K562 (cell line): ENCODE measurements at regions not wholly inside any gene's neighbourhood (a gene's known extent, or its start where the extent isn't known, plus 50 kb on each side); places are given as distances from the start of the nearest gene placed in this dataset.

Experiments
- ATAC-seq: fragments of 200-7000 bp; cut with Tn5 transposase; 3 replicates; pipeline ENCODE4 v1.9.1; 2020; ENCODE audit warnings: moderate library complexity
- BruUV-seq: library from RNA; stranded (reverse); fragments of 400-500 nt; replicated peaks from 2 replicates; lab custom pipeline; 2021; lab: Mats Ljungman, UMichigan
- CTCF ChIA-PET: fragments of 300-600 bp; formaldehyde crosslinking; extraction: SDS; loops from one replicate; lab custom pipeline; 2021; ENCODE audit warnings: low intra/inter-chr PET ratio; lab: Yijun Ruan, JAX
- POLR2A ChIA-PET: fragments of 300-600, 350-650 bp; sonication (Branson Sonifier 250); formaldehyde crosslinking; extraction: SDS; loops from one replicate; lab custom pipeline; 2021; ENCODE audit warnings: antibody characterized with exemption, inconsistent platforms; lab: Yijun Ruan, JAX
- DNase-seq, 4 experiments: peaks; one replicate each; pipeline versions ENCODE4 v3.0.0 to v3.0.0-alpha.2; 2011 to 2018; ENCODE audit warnings: low spot score in 3 of 4, mixed read lengths in 3 of 4; ENCODE audit errors: extremely low read depth in 1 of 4
- FAIRE-seq: peaks from 2 replicates; lab custom pipeline; 2011; peaks lifted over from hg19 to GRCh38; lab: Jason Lieb, UNC
- H2AFZ ChIP-seq: 2 replicates; pipeline ENCODE4 v1.6.0; 2011; ENCODE audit warnings: low read depth, low read length, control low read depth, inconsistent platforms
- H3K27ac ChIP-seq: fragments of 200-600 bp; 3 replicates; pipeline ENCODE4 v1.8.0; 2011; ENCODE audit warnings: low read depth, mild to moderate bottlenecking, control low read depth, inconsistent platforms, low read length, moderate library complexity, mixed read lengths; ENCODE audit errors: extremely low read depth
- H3K27me3 ChIP-seq, 2 experiments: fragments of 300-600 bp in 1 of 2; 2 replicates in 1 of 2; 3 replicates in 1 of 2; pipeline versions ENCODE4 v1.6.0 to v1.8.0; 2011; ENCODE audit warnings: inconsistent platforms in 2 of 2, low read length in 2 of 2, mild to moderate bottlenecking in 1 of 2, mixed read lengths in 1 of 2, moderate library complexity in 1 of 2; ENCODE audit not compliant: control insufficient read depth in 2 of 2, insufficient read depth in 2 of 2
- H3K36me3 ChIP-seq: fragments of 300-600 bp; 3 replicates; pipeline ENCODE4 v1.8.0; 2011; ENCODE audit warnings: mild to moderate bottlenecking, low read length, inconsistent platforms; ENCODE audit not compliant: control insufficient read depth, insufficient read depth
- H3K4me1 ChIP-seq, 2 experiments: fragments of 200-600 bp in 1 of 2; replicated peaks in 1 of 2; 2 replicates in 1 of 2; 3 replicates in 1 of 2; pipeline versions ENCODE4 v1.5.1 to v1.8.0; 2011; ENCODE audit warnings: inconsistent platforms in 2 of 2, low read length in 2 of 2, mild to moderate bottlenecking in 1 of 2, mixed read lengths in 1 of 2, moderate library complexity in 1 of 2; ENCODE audit not compliant: control insufficient read depth in 2 of 2, insufficient read depth in 2 of 2
- H3K4me2 ChIP-seq: 2 replicates; pipeline ENCODE4 v1.6.1; 2011; ENCODE audit warnings: low read length, control low read depth, inconsistent platforms, mixed read lengths; ENCODE audit not compliant: insufficient read depth
- H3K4me3 ChIP-seq: fragments of 200-600 bp; sonication (generic), shearing (Covaris generic); 2 replicates; pipeline ENCODE4 v1.5.1; 2016; ENCODE audit warnings: control low read depth, inconsistent platforms
- H3K79me2 ChIP-seq: fragments of 200-600 bp; 3 replicates; pipeline ENCODE4 v1.8.0; 2011; ENCODE audit warnings: low read length, inconsistent platforms; ENCODE audit not compliant: control insufficient read depth, insufficient read depth
- H3K9ac ChIP-seq, 2 experiments: 2 replicates each; pipeline versions ENCODE4 v1.6.0 to v1.6.1; 2011; ENCODE audit warnings: low read depth in 2 of 2, low read length in 2 of 2, control low read depth in 1 of 2, inconsistent platforms in 1 of 2, mild to moderate bottlenecking in 1 of 2, mixed read lengths in 1 of 2; ENCODE audit not compliant: insufficient read depth in 1 of 2
- H3K9me1 ChIP-seq: one replicate; pipeline ENCODE4 v1.6.0; 2011; ENCODE audit warnings: inconsistent platforms, mild to moderate bottlenecking, low read length, moderate library complexity; ENCODE audit not compliant: control insufficient read depth, insufficient read depth
- H3K9me3 ChIP-seq: replicated peaks from 2 replicates; pipeline ENCODE4 v1.5.1; 2011; ENCODE audit warnings: low read depth, low read length, inconsistent platforms; ENCODE audit not compliant: control insufficient read depth, insufficient read depth
- H4K20me1 ChIP-seq: replicated peaks from 2 replicates; pipeline ENCODE4 v1.6.1; 2011; ENCODE audit warnings: low read length, inconsistent platforms, mixed read lengths; ENCODE audit not compliant: control insufficient read depth, insufficient read depth
- HDAC8 ChIP-seq: fragments of 450-650 bp; IDR thresholded peaks from 2 replicates; pipeline ENCODE4 v1.6.1; 2016; ENCODE audit warnings: mild to moderate bottlenecking, missing genetic modification characterization, moderate library complexity, missing compliant biosample characterization
- ZNF263 ChIP-seq: sonication (generic); formaldehyde crosslinking; IDR thresholded peaks from 2 replicates; pipeline ENCODE4 v1.8.0; 2022; ENCODE audit warnings: mild to moderate bottlenecking, missing genetic modification reagents, borderline replicate concordance
- whole genome bisulfite sequencing: fragments of 100-300 bp; shearing (Covaris generic); methylation state at CpG from one replicate; pipeline ENCODE4 v1.1.6; 2016; ENCODE audit warnings: low coverage, mixed read lengths; ENCODE audit not compliant: insufficient coverage; ENCODE audit errors: missing lambda C conversion rate; 5-methylcytosine and 5-hydroxymethylcytosine counted together
- in situ Hi-C: fragments of 300-500 bp; cut with MboI; formaldehyde crosslinking; loops from 4 replicates; pipeline ENCODE4 v1.15.0; 2018; ENCODE audit warnings: inconsistent platforms, mixed read lengths
- intact Hi-C: fragments of 100-400 bp; cut with micrococcal nuclease; formaldehyde crosslinking; loops from 2 replicates; pipeline ENCODE4 v1.14.2; 2022
- TF ChIP-seq, protein P1 (sequence below), 2 experiments: fragments of 450-650 bp; IDR thresholded peaks; 2 replicates each; pipeline ENCODE4 v1.6.1; 2016
- TF ChIP-seq, protein P2 (sequence below): fragments of 450-650 bp; IDR thresholded peaks from 2 replicates; pipeline ENCODE4 v1.6.1; 2016; ENCODE audit warnings: borderline replicate concordance

DNA sequence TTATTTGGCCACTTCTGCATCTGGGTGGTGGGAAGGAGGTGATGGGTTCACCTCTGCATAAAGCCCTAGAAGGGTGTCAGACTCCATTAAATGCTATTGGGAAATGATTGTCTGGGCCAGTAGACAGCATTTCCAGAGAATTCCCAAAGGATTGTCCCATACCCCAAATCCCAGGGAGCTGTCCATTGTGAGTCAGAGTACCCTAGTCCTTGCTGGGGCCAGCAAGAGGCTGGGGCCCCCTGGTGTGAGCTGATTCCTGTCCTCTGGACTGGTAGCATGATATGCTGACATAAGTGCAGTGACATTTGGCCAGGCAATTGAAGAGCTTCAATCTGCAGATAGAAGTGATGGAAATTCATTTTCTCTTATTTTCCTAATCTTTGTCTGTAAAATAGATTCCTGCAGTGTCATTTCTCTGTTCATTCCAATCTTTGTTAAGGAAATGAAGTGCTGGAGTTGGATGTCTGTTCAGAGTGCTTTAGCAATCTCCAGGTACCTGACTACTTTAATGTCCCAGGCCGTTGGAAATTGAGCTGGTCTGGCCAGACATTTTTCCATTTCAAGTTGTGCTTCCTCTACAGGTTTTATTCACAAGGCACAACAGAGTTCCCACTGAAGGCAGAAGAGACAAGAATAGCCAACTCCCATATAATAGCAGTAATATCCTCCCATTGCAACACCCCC is 91.2 kb downstream of the RPLP1 start:
- no peak for DNase-seq
- Histone ChIP-seq H4K20me1 (no peaks in the 10 kb centered on the region; the same call in 1 of the 2 replicates), H3K4me3 (no peak overlapping the region), H3K4me2 (no peak overlapping the region), H3K4me1 (no peaks in the 10 kb centered on the region), H3K27ac (no peak overlapping the region), H3K36me3 (no peaks in the 10 kb centered on the region), H3K79me2 (no peaks in the 10 kb centered on the region), H3K9ac (no peak overlapping the region), H3K9me1 (no peaks in the 10 kb centered on the region), H3K27me3 (peaks cover 11 to 42% of the 10 kb centered on the region in 2 experiments; a peak in 4 of 5 replicates), H3K9me3 (no peaks in the 10 kb centered on the region), H2AFZ (no peak overlapping the region)
- in situ Hi-C loops (no loop called here), intact Hi-C loops (no loop called here)
- no TSS peak for BruUV-seq
- no peak for ATAC-seq
- no peak for FAIRE-seq
- TF ChIP-seq ZNF263 (CRISPR knock-in tag), result no peak
- ChIA-PET POLR2A (no interaction called here), CTCF (no interaction called here)
- 0% methylated on average over 1 of the region's 1 CpG for WGBS

GRCh38 chr15:69544365-69545113 is 91.9 kb downstream of the RPLP1 start:
- no peaks in the 10 kb centered on the region; the same call in 1 of the 2 replicates for H4K20me1 ChIP-seq
- POLR2A ChIA-PET, result no interaction called here
- no peaks in the 10 kb centered on the region for H3K79me2 ChIP-seq
- H3K9me3 ChIP-seq, result no peaks in the 10 kb centered on the region
- no peak overlapping the region for H3K27ac ChIP-seq
- no peak for ATAC-seq
- H3K4me1 ChIP-seq, result no peaks in the 10 kb centered on the region
- TF ChIP-seq, protein P1, sequence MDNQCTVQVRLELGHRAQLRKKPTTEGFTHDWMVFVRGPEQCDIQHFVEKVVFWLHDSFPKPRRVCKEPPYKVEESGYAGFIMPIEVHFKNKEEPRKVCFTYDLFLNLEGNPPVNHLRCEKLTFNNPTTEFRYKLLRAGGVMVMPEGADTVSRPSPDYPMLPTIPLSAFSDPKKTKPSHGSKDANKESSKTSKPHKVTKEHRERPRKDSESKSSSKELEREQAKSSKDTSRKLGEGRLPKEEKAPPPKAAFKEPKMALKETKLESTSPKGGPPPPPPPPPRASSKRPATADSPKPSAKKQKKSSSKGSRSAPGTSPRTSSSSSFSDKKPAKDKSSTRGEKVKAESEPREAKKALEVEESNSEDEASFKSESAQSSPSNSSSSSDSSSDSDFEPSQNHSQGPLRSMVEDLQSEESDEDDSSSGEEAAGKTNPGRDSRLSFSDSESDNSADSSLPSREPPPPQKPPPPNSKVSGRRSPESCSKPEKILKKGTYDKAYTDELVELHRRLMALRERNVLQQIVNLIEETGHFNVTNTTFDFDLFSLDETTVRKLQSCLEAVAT (IDR thresholded peaks at IDR 0.05), result no peak
- TF ChIP-seq HDAC8 (tag), result no peak
- TF ChIP-seq, protein P2, sequence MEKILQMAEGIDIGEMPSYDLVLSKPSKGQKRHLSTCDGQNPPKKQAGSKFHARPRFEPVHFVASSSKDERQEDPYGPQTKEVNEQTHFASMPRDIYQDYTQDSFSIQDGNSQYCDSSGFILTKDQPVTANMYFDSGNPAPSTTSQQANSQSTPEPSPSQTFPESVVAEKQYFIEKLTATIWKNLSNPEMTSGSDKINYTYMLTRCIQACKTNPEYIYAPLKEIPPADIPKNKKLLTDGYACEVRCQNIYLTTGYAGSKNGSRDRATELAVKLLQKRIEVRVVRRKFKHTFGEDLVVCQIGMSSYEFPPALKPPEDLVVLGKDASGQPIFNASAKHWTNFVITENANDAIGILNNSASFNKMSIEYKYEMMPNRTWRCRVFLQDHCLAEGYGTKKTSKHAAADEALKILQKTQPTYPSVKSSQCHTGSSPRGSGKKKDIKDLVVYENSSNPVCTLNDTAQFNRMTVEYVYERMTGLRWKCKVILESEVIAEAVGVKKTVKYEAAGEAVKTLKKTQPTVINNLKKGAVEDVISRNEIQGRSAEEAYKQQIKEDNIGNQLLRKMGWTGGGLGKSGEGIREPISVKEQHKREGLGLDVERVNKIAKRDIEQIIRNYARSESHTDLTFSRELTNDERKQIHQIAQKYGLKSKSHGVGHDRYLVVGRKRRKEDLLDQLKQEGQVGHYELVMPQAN, result no peak
- TF ChIP-seq, all 486 proteins: peak for 0
- in situ Hi-C loops (no loop called here), intact Hi-C loops (no loop called here)
- no peaks in the 10 kb centered on the region for H3K9me1 ChIP-seq
- DNase-seq, result no peak
- WGBS, result 2% methylated on average over 6 of the region's 6 CpGs
- H3K36me3 ChIP-seq, result no peaks in the 10 kb centered on the region
- no peak overlapping the region for H3K4me3 ChIP-seq
- no peak overlapping the region for H3K9ac ChIP-seq
- H2AFZ ChIP-seq, result no peak overlapping the region
- no TSS peak for BruUV-seq
- no peak for FAIRE-seq
- CTCF ChIA-PET, result no interaction called here
- peaks cover 11 to 35% of the 10 kb centered on the region in 2 experiments; a peak in 4 of 5 replicates for H3K27me3 ChIP-seq
- H3K4me2 ChIP-seq, result no peak overlapping the region
